GM12878 (cell line): ENCODE measurements at regions not wholly inside any gene's neighbourhood (a gene's known extent, or its start where the extent isn't known, plus 50 kb on each side); places are given as distances from the start of the nearest gene placed in this dataset.

Source experiments
- HCFC1 ChIP-seq: fragments of 150-350 bp; IDR thresholded peaks from 2 replicates; pipeline ENCODE4 v1.6.1; 2014; ENCODE audit warnings: low read length
- STAT1 ChIP-seq: fragments of 450-650 bp; conservative IDR thresholded peaks from 2 replicates; pipeline ENCODE4 v1.6.1; 2014; ENCODE audit warnings: antibody characterized with exemption, mild to moderate bottlenecking
- YBX1 ChIP-seq: fragments of 450-650 bp; IDR thresholded peaks from 2 replicates; pipeline ENCODE4 v1.6.1; 2016; ENCODE audit warnings: antibody characterized with exemption
- TF ChIP-seq, protein P1 (sequence below): fragments of 450-650 bp; IDR thresholded peaks from 2 replicates; pipeline ENCODE4 v1.6.1; 2017; ENCODE audit warnings: mild to moderate bottlenecking, moderate library complexity
- TF ChIP-seq, protein P2 (sequence below): fragments of 450-650 bp; formaldehyde crosslinking; IDR thresholded peaks from 2 replicates; pipeline ENCODE4 v1.4.0; 2022; ENCODE audit warnings: mild to moderate bottlenecking, moderate library complexity
- TF ChIP-seq, protein P3 (sequence below): fragments of 450-650 bp; IDR thresholded peaks from 2 replicates; pipeline ENCODE4 v1.6.1; 2017; ENCODE audit warnings: antibody characterized with exemption, mild to moderate bottlenecking, moderate library complexity
- TF ChIP-seq, protein P4 (sequence below): IDR thresholded peaks from 2 replicates; pipeline ENCODE4 v1.6.1; 2012; ENCODE audit warnings: low read depth, low read length, improper control_type of control experiment
- TF ChIP-seq, protein P5 (sequence below): fragments of 450-650 bp; IDR thresholded peaks from 2 replicates; pipeline ENCODE4 v1.6.1; 2017; ENCODE audit warnings: low read depth, mild to moderate bottlenecking, moderate library complexity
- TF ChIP-seq, protein P6 (sequence below): IDR thresholded peaks from 2 replicates; pipeline ENCODE4 v1.6.1; 2012; ENCODE audit warnings: mild to moderate bottlenecking, low read depth, low read length
- TF ChIP-seq, protein P7 (sequence below): IDR thresholded peaks from 2 replicates; pipeline ENCODE4 v1.6.1; 2011; ENCODE audit warnings: borderline replicate concordance, low read depth, mild to moderate bottlenecking, moderate library complexity, mixed read lengths, low read length; ENCODE audit not compliant: insufficient read depth; ENCODE audit errors: extremely low read length

DNA sequence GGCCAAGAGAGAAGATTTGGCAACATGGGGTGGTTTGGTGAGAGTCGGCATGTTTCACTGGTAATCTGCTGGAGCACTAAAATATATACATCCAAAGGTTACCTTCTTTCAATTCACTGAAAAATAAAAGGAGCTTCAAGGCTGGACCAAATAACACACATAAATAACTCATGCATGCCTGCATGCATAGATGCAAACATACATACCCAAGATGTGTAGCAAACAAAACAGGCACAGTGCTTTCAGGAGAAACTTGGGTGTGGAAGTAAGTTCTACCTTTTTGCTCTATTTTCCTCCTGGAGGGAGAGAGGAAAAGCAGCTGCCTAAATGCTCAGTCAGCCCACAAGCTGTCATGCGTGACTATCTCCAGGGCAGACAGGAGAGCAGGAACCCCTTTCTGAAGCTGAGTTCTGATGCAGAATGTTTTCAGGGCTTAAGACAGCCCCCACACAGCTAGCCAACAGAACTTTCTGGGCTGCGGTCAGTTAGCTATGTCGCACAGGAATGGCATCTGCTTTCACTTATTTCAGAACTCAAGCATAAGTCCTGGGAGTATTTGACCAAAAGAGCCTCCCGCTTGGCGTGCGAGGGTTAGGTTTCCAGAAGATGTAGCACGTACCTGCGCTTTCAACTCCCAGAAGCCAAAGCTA, 166.2 kb downstream of the TOMM20 start (continued):
- TF ChIP-seq, protein P1, sequence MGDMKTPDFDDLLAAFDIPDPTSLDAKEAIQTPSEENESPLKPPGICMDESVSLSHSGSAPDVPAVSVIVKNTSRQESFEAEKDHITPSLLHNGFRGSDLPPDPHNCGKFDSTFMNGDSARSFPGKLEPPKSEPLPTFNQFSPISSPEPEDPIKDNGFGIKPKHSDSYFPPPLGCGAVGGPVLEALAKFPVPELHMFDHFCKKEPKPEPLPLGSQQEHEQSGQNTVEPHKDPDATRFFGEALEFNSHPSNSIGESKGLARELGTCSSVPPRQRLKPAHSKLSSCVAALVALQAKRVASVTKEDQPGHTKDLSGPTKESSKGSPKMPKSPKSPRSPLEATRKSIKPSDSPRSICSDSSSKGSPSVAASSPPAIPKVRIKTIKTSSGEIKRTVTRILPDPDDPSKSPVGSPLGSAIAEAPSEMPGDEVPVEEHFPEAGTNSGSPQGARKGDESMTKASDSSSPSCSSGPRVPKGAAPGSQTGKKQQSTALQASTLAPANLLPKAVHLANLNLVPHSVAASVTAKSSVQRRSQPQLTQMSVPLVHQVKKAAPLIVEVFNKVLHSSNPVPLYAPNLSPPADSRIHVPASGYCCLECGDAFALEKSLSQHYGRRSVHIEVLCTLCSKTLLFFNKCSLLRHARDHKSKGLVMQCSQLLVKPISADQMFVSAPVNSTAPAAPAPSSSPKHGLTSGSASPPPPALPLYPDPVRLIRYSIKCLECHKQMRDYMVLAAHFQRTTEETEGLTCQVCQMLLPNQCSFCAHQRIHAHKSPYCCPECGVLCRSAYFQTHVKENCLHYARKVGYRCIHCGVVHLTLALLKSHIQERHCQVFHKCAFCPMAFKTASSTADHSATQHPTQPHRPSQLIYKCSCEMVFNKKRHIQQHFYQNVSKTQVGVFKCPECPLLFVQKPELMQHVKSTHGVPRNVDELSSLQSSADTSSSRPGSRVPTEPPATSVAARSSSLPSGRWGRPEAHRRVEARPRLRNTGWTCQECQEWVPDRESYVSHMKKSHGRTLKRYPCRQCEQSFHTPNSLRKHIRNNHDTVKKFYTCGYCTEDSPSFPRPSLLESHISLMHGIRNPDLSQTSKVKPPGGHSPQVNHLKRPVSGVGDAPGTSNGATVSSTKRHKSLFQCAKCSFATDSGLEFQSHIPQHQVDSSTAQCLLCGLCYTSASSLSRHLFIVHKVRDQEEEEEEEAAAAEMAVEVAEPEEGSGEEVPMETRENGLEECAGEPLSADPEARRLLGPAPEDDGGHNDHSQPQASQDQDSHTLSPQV: no peak
- TF ChIP-seq, protein P2, sequence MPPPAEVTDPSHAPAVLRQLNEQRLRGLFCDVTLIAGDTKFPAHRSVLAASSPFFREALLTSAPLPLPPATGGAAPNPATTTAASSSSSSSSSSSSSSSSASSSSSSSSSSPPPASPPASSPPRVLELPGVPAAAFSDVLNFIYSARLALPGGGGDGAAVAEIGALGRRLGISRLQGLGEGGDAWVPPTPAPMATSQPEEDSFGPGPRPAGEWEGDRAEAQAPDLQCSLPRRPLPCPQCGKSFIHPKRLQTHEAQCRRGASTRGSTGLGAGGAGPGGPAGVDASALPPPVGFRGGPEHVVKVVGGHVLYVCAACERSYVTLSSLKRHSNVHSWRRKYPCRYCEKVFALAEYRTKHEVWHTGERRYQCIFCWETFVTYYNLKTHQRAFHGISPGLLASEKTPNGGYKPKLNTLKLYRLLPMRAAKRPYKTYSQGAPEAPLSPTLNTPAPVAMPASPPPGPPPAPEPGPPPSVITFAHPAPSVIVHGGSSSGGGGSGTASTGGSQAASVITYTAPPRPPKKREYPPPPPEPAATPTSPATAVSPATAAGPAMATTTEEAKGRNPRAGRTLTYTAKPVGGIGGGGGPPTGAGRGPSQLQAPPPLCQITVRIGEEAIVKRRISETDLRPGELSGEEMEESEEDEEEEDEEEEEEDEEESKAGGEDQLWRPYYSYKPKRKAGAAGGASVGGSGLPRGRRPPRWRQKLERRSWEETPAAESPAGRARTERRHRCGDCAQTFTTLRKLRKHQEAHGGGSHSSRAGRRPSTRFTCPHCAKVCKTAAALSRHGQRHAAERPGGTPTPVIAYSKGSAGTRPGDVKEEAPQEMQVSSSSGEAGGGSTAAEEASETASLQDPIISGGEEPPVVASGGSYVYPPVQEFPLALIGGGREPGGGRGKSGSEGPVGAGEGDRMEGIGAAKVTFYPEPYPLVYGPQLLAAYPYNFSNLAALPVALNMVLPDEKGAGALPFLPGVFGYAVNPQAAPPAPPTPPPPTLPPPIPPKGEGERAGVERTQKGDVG (CRISPR knock-in tag): no peak
- TF ChIP-seq, protein P3, sequence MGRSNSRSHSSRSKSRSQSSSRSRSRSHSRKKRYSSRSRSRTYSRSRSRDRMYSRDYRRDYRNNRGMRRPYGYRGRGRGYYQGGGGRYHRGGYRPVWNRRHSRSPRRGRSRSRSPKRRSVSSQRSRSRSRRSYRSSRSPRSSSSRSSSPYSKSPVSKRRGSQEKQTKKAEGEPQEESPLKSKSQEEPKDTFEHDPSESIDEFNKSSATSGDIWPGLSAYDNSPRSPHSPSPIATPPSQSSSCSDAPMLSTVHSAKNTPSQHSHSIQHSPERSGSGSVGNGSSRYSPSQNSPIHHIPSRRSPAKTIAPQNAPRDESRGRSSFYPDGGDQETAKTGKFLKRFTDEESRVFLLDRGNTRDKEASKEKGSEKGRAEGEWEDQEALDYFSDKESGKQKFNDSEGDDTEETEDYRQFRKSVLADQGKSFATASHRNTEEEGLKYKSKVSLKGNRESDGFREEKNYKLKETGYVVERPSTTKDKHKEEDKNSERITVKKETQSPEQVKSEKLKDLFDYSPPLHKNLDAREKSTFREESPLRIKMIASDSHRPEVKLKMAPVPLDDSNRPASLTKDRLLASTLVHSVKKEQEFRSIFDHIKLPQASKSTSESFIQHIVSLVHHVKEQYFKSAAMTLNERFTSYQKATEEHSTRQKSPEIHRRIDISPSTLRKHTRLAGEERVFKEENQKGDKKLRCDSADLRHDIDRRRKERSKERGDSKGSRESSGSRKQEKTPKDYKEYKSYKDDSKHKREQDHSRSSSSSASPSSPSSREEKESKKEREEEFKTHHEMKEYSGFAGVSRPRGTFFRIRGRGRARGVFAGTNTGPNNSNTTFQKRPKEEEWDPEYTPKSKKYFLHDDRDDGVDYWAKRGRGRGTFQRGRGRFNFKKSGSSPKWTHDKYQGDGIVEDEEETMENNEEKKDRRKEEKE: no peak
- TF ChIP-seq, protein P4, sequence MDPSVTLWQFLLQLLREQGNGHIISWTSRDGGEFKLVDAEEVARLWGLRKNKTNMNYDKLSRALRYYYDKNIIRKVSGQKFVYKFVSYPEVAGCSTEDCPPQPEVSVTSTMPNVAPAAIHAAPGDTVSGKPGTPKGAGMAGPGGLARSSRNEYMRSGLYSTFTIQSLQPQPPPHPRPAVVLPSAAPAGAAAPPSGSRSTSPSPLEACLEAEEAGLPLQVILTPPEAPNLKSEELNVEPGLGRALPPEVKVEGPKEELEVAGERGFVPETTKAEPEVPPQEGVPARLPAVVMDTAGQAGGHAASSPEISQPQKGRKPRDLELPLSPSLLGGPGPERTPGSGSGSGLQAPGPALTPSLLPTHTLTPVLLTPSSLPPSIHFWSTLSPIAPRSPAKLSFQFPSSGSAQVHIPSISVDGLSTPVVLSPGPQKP: no peak
- TF ChIP-seq, protein P5, sequence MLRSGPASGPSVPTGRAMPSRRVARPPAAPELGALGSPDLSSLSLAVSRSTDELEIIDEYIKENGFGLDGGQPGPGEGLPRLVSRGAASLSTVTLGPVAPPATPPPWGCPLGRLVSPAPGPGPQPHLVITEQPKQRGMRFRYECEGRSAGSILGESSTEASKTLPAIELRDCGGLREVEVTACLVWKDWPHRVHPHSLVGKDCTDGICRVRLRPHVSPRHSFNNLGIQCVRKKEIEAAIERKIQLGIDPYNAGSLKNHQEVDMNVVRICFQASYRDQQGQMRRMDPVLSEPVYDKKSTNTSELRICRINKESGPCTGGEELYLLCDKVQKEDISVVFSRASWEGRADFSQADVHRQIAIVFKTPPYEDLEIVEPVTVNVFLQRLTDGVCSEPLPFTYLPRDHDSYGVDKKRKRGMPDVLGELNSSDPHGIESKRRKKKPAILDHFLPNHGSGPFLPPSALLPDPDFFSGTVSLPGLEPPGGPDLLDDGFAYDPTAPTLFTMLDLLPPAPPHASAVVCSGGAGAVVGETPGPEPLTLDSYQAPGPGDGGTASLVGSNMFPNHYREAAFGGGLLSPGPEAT: no peak
- TF ChIP-seq YBX1 (no peak), HCFC1 (no peak), STAT1 (no peak)
- TF ChIP-seq, protein P6, sequence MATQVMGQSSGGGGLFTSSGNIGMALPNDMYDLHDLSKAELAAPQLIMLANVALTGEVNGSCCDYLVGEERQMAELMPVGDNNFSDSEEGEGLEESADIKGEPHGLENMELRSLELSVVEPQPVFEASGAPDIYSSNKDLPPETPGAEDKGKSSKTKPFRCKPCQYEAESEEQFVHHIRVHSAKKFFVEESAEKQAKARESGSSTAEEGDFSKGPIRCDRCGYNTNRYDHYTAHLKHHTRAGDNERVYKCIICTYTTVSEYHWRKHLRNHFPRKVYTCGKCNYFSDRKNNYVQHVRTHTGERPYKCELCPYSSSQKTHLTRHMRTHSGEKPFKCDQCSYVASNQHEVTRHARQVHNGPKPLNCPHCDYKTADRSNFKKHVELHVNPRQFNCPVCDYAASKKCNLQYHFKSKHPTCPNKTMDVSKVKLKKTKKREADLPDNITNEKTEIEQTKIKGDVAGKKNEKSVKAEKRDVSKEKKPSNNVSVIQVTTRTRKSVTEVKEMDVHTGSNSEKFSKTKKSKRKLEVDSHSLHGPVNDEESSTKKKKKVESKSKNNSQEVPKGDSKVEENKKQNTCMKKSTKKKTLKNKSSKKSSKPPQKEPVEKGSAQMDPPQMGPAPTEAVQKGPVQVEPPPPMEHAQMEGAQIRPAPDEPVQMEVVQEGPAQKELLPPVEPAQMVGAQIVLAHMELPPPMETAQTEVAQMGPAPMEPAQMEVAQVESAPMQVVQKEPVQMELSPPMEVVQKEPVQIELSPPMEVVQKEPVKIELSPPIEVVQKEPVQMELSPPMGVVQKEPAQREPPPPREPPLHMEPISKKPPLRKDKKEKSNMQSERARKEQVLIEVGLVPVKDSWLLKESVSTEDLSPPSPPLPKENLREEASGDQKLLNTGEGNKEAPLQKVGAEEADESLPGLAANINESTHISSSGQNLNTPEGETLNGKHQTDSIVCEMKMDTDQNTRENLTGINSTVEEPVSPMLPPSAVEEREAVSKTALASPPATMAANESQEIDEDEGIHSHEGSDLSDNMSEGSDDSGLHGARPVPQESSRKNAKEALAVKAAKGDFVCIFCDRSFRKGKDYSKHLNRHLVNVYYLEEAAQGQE: no peak
- TF ChIP-seq, protein P7, sequence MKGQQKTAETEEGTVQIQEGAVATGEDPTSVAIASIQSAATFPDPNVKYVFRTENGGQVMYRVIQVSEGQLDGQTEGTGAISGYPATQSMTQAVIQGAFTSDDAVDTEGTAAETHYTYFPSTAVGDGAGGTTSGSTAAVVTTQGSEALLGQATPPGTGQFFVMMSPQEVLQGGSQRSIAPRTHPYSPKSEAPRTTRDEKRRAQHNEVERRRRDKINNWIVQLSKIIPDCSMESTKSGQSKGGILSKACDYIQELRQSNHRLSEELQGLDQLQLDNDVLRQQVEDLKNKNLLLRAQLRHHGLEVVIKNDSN: no peak
